K562 (cell line): ENCODE measurements at regions not wholly inside any gene's neighbourhood (a gene's known extent, or its start where the extent isn't known, plus 50 kb on each side); places are given as distances from the start of the nearest gene placed in this dataset.

Experiments
- ATAC-seq: fragments of 200-7000 bp; cut with Tn5 transposase; 3 replicates; pipeline ENCODE4 v1.9.1; 2020; ENCODE audit warnings: moderate library complexity
- BruUV-seq: library from RNA; stranded (reverse); fragments of 400-500 nt; replicated peaks from 2 replicates; lab custom pipeline; 2021; lab: Mats Ljungman, UMichigan
- CTCF ChIA-PET: fragments of 300-600 bp; formaldehyde crosslinking; extraction: SDS; loops from one replicate; lab custom pipeline; 2021; ENCODE audit warnings: low intra/inter-chr PET ratio; lab: Yijun Ruan, JAX
- POLR2A ChIA-PET: fragments of 300-600, 350-650 bp; sonication (Branson Sonifier 250); formaldehyde crosslinking; extraction: SDS; loops from one replicate; lab custom pipeline; 2021; ENCODE audit warnings: antibody characterized with exemption, inconsistent platforms; lab: Yijun Ruan, JAX
- DNase-seq, 4 experiments: peaks; one replicate each; pipeline versions ENCODE4 v3.0.0 to v3.0.0-alpha.2; 2011 to 2018; ENCODE audit warnings: low spot score in 3 of 4, mixed read lengths in 3 of 4; ENCODE audit errors: extremely low read depth in 1 of 4
- FAIRE-seq: peaks from 2 replicates; lab custom pipeline; 2011; peaks lifted over from hg19 to GRCh38; lab: Jason Lieb, UNC
- H2AFZ ChIP-seq: 2 replicates; pipeline ENCODE4 v1.6.0; 2011; ENCODE audit warnings: low read depth, low read length, control low read depth, inconsistent platforms
- H3K27ac ChIP-seq: fragments of 200-600 bp; 3 replicates; pipeline ENCODE4 v1.8.0; 2011; ENCODE audit warnings: low read depth, mild to moderate bottlenecking, control low read depth, inconsistent platforms, low read length, moderate library complexity, mixed read lengths; ENCODE audit errors: extremely low read depth
- H3K27me3 ChIP-seq, 2 experiments: fragments of 300-600 bp in 1 of 2; 2 replicates in 1 of 2; 3 replicates in 1 of 2; pipeline versions ENCODE4 v1.6.0 to v1.8.0; 2011; ENCODE audit warnings: inconsistent platforms in 2 of 2, low read length in 2 of 2, mild to moderate bottlenecking in 1 of 2, mixed read lengths in 1 of 2, moderate library complexity in 1 of 2; ENCODE audit not compliant: control insufficient read depth in 2 of 2, insufficient read depth in 2 of 2
- H3K36me3 ChIP-seq: fragments of 300-600 bp; 3 replicates; pipeline ENCODE4 v1.8.0; 2011; ENCODE audit warnings: mild to moderate bottlenecking, low read length, inconsistent platforms; ENCODE audit not compliant: control insufficient read depth, insufficient read depth
- H3K4me1 ChIP-seq, 2 experiments: fragments of 200-600 bp in 1 of 2; replicated peaks in 1 of 2; 2 replicates in 1 of 2; 3 replicates in 1 of 2; pipeline versions ENCODE4 v1.5.1 to v1.8.0; 2011; ENCODE audit warnings: inconsistent platforms in 2 of 2, low read length in 2 of 2, mild to moderate bottlenecking in 1 of 2, mixed read lengths in 1 of 2, moderate library complexity in 1 of 2; ENCODE audit not compliant: control insufficient read depth in 2 of 2, insufficient read depth in 2 of 2
- H3K4me2 ChIP-seq: 2 replicates; pipeline ENCODE4 v1.6.1; 2011; ENCODE audit warnings: low read length, control low read depth, inconsistent platforms, mixed read lengths; ENCODE audit not compliant: insufficient read depth
- H3K4me3 ChIP-seq: fragments of 200-600 bp; sonication (generic), shearing (Covaris generic); 2 replicates; pipeline ENCODE4 v1.5.1; 2016; ENCODE audit warnings: control low read depth, inconsistent platforms
- H3K79me2 ChIP-seq: fragments of 200-600 bp; 3 replicates; pipeline ENCODE4 v1.8.0; 2011; ENCODE audit warnings: low read length, inconsistent platforms; ENCODE audit not compliant: control insufficient read depth, insufficient read depth
- H3K9ac ChIP-seq, 2 experiments: 2 replicates each; pipeline versions ENCODE4 v1.6.0 to v1.6.1; 2011; ENCODE audit warnings: low read depth in 2 of 2, low read length in 2 of 2, control low read depth in 1 of 2, inconsistent platforms in 1 of 2, mild to moderate bottlenecking in 1 of 2, mixed read lengths in 1 of 2; ENCODE audit not compliant: insufficient read depth in 1 of 2
- H3K9me1 ChIP-seq: one replicate; pipeline ENCODE4 v1.6.0; 2011; ENCODE audit warnings: inconsistent platforms, mild to moderate bottlenecking, low read length, moderate library complexity; ENCODE audit not compliant: control insufficient read depth, insufficient read depth
- H3K9me3 ChIP-seq: replicated peaks from 2 replicates; pipeline ENCODE4 v1.5.1; 2011; ENCODE audit warnings: low read depth, low read length, inconsistent platforms; ENCODE audit not compliant: control insufficient read depth, insufficient read depth
- H4K20me1 ChIP-seq: replicated peaks from 2 replicates; pipeline ENCODE4 v1.6.1; 2011; ENCODE audit warnings: low read length, inconsistent platforms, mixed read lengths; ENCODE audit not compliant: control insufficient read depth, insufficient read depth
- ATF4 ChIP-seq: fragments of 450-650 bp; formaldehyde crosslinking; IDR thresholded peaks from 2 replicates; pipeline ENCODE4 v1.4.0; 2022; ENCODE audit warnings: mild to moderate bottlenecking, moderate library complexity
- FOXO4 ChIP-seq: fragments of 450-650 bp; formaldehyde crosslinking; IDR thresholded peaks from 2 replicates; pipeline ENCODE4 v1.4.0; 2020; ENCODE audit warnings: mild to moderate bottlenecking, moderate library complexity
- FUS ChIP-seq: fragments of 200-400 bp; formaldehyde crosslinking; optimal IDR thresholded peaks from 2 replicates; pipeline ENCODE3; 2017; ENCODE audit warnings: low read depth, low read length
- GABPB2 ChIP-seq: fragments of 250-450 bp; sonication (Bioruptor Pico); conservative IDR thresholded peaks from 2 replicates; pipeline ENCODE4 v1.5.1; 2021; ENCODE audit warnings: mild to moderate bottlenecking
- SUPT5H ChIP-seq: fragments of 450-650 bp; IDR thresholded peaks from 2 replicates; pipeline ENCODE4 v1.6.1; 2016
- TEAD4 ChIP-seq, 2 experiments: sonication (generic) in 1 of 2; formaldehyde crosslinking in 1 of 2; IDR thresholded peaks; 2 replicates each; pipeline versions ENCODE4 v1.6.1 to v1.8.0; 2012 to 2022; ENCODE audit warnings: borderline replicate concordance in 1 of 2, inconsistent platforms in 1 of 2, low read length in 1 of 2, mild to moderate bottlenecking in 1 of 2, missing genetic modification reagents in 1 of 2
- ZNF121 ChIP-seq: sonication (generic); formaldehyde crosslinking; conservative IDR thresholded peaks from 2 replicates; pipeline ENCODE4 v1.8.0; 2022; ENCODE audit warnings: missing genetic modification reagents
- ZNF277 ChIP-seq: fragments of 250-450 bp; sonication (Bioruptor Pico); IDR thresholded peaks from 2 replicates; pipeline ENCODE4 v1.8.0; 2022; ENCODE audit warnings: inconsistent platforms, mild to moderate bottlenecking, moderate library complexity, borderline replicate concordance
- ZNF668 ChIP-seq: fragments of 250-450 bp; sonication (Bioruptor Pico); IDR thresholded peaks from 2 replicates; pipeline ENCODE4 v1.8.0; 2022; ENCODE audit warnings: mild to moderate bottlenecking, inconsistent platforms
- WGBS: fragments of 100-300 bp; shearing (Covaris generic); methylation state at CpG from one replicate; pipeline ENCODE4 v1.1.6; 2016; ENCODE audit warnings: low coverage, mixed read lengths; ENCODE audit not compliant: insufficient coverage; ENCODE audit errors: missing lambda C conversion rate; 5-methylcytosine and 5-hydroxymethylcytosine counted together
- in situ Hi-C: fragments of 300-500 bp; cut with MboI; formaldehyde crosslinking; loops from 4 replicates; pipeline ENCODE4 v1.15.0; 2018; ENCODE audit warnings: inconsistent platforms, mixed read lengths
- intact Hi-C: fragments of 100-400 bp; cut with micrococcal nuclease; formaldehyde crosslinking; loops from 2 replicates; pipeline ENCODE4 v1.14.2; 2022

DNA sequence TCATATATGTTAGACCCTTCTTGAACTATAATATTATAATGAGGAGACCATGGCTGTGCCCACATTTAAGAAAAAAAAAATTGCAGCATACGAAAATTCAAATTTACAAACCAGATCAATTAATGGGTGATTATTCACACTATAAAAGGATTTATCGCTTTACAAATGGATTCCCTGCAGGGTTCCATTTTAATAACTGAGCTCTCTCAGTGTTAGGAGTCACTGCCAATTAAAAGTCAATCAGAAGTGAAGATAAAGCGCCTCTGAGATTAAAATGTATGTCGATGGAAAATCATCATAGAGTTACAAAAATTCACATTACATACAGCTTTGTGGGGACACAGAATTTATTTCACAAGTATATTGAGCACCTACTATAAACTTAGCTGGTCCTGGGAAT is 66.6 kb upstream of the SMARCA2 start:
- DNase-seq = no peak
- no TSS peak for BruUV-seq
- Histone ChIP-seq H3K4me3 (no peak overlapping the region), H3K27me3 (no peaks in the 10 kb centered on the region), H3K9me3 (no peaks in the 10 kb centered on the region), H2AFZ (no peak overlapping the region), H3K9ac (no peak overlapping the region), H3K4me2 (no peak overlapping the region), H3K36me3 (no peaks in the 10 kb centered on the region), H3K27ac (no peak overlapping the region), H4K20me1 (no peaks in the 10 kb centered on the region), H3K9me1 (no peaks in the 10 kb centered on the region), H3K79me2 (no peaks in the 10 kb centered on the region), H3K4me1 (no peaks in the 10 kb centered on the region)
- 0% methylated on average over 4 of the region's 4 CpGs for WGBS
- ATAC-seq = no peak
- in situ Hi-C loops = no loop called here
- no peak for FAIRE-seq
- intact Hi-C loops = loop anchor here (10.0 kb wide), 1 partner anchor 136 kb away; no protein-coding TSS in a partner anchor
- ChIA-PET POLR2A (no interaction called here), CTCF (no interaction called here)
- TF ChIP-seq ZNF277 (CRISPR knock-in tag) (no peak), FUS (no peak), SUPT5H (no peak), ATF4 (no peak), ZNF121 (CRISPR knock-in tag) (no peak), GABPB2 (no peak), FOXO4 (CRISPR knock-in tag) (no peak), TEAD4 (IDR thresholded peaks at IDR 0.05; ENCODE audit: low read length) (no peak), TEAD4 (CRISPR knock-in tag; IDR thresholded peaks at IDR 0.05; ENCODE audit: borderline replicate concordance) (no peak), ZNF668 (no peak)
